Panc1 (cell line): ENCODE measurements at regions not wholly inside any gene's neighbourhood (a gene's known extent, or its start where the extent isn't known, plus 50 kb on each side); places are given as distances from the start of the nearest gene placed in this dataset.

Source experiments
- ATAC-seq: fragments of 200-7000 bp; cut with Tn5 transposase; 2 replicates; pipeline ENCODE4 v1.9.1; 2020; ENCODE audit warnings: mild to moderate bottlenecking, moderate library complexity
- BruUV-seq: library from RNA; stranded (reverse); fragments of 400-500 nt; replicated peaks from 2 replicates; lab custom pipeline; 2021; lab: Mats Ljungman, UMichigan
- CTCF ChIA-PET: fragments of 300-600 bp; sonication (Branson Sonifier 250); formaldehyde crosslinking; loops from one replicate; lab custom pipeline; 2022; ENCODE audit warnings: antibody characterized with exemption; lab: Charles Lee
- POLR2A ChIA-PET: fragments of 300-600 bp; sonication (Branson Sonifier 250); formaldehyde crosslinking; loops from one replicate; lab custom pipeline; 2022; ENCODE audit warnings: antibody characterized with exemption; lab: Charles Lee
- DNase-seq: peaks from one replicate; pipeline ENCODE4 v3.0.0-alpha.2; 2010; ENCODE audit warnings: low read depth, low spot score
- H3K27ac ChIP-seq: 2 replicates; pipeline ENCODE4 v1.5.1; 2011; ENCODE audit warnings: mild to moderate bottlenecking, low read length, inconsistent platforms
- H3K27me3 ChIP-seq: fragments of 200-500 bp; sonication (Bioruptor generic); 2 replicates; pipeline ENCODE4 v1.6.0; 2014; ENCODE audit warnings: low read length, inconsistent platforms; ENCODE audit not compliant: control insufficient read depth, insufficient read depth
- H3K36me3 ChIP-seq: fragments of 200-500 bp; sonication (Bioruptor generic); 2 replicates; pipeline ENCODE4 v1.5.1; 2014; ENCODE audit warnings: inconsistent platforms, mild to moderate bottlenecking, low read length, moderate library complexity; ENCODE audit not compliant: control insufficient read depth, insufficient read depth
- H3K4me1 ChIP-seq: 2 replicates; pipeline ENCODE4 v1.5.1; 2011; ENCODE audit warnings: inconsistent platforms, mild to moderate bottlenecking, low read length, moderate library complexity; ENCODE audit not compliant: control insufficient read depth, insufficient read depth
- H3K4me3 ChIP-seq, 2 experiments: 2 replicates each; pipeline ENCODE4 v1.5.1; 2011 to 2012; ENCODE audit warnings: low read depth in 2 of 2, low read length in 2 of 2, mild to moderate bottlenecking in 2 of 2, inconsistent platforms in 1 of 2, moderate library complexity in 1 of 2
- H3K9me3 ChIP-seq: fragments of 200-500 bp; sonication (Bioruptor generic); 2 replicates; pipeline ENCODE4 v1.5.1; 2014; ENCODE audit warnings: low read depth, mild to moderate bottlenecking, inconsistent platforms, low read length, moderate library complexity; ENCODE audit not compliant: control insufficient read depth, insufficient read depth
- CTCF ChIP-seq: fragments of 450-650 bp; IDR thresholded peaks from 2 replicates; pipeline ENCODE4 v1.5.1; 2017; ENCODE audit warnings: mild to moderate bottlenecking
- POLR2AphosphoS5 ChIP-seq: IDR thresholded peaks from 2 replicates; pipeline ENCODE4 v1.6.1; 2012; ENCODE audit warnings: mild to moderate bottlenecking, low read depth, low read length, moderate library complexity
- SIN3A ChIP-seq: IDR thresholded peaks from 2 replicates; pipeline ENCODE4 v1.6.1; 2012; ENCODE audit warnings: low read depth, mild to moderate bottlenecking, low read length, moderate library complexity, borderline replicate concordance; ENCODE audit not compliant: insufficient read depth
- TCF7L2 ChIP-seq: IDR thresholded peaks from 2 replicates; pipeline ENCODE4 v1.6.1; 2011; ENCODE audit warnings: mild to moderate bottlenecking, low read depth, low read length, inconsistent platforms
- in situ Hi-C: cut with HindIII; loops from 2 replicates; pipeline ENCODE4 v1.10.0; 2016; ENCODE audit warnings: low sequenced_read_pairs, low pct_unique_long_range_greater_than_20kb
- intact Hi-C: fragments of 100-400 bp; cut with micrococcal nuclease; formaldehyde crosslinking; loops from one replicate; pipeline ENCODE4 v1.10.0; 2022; ENCODE audit not compliant: unreplicated experiment
- TF ChIP-seq, protein P1 (sequence below), 2 experiments: IDR thresholded peaks; 2 replicates each; pipeline ENCODE4 v1.6.1; 2011 to 2012; ENCODE audit warnings: low read depth in 2 of 2, control low read depth in 1 of 2, low read length in 1 of 2, mild to moderate bottlenecking in 1 of 2, moderate library complexity in 1 of 2; ENCODE audit not compliant: insufficient read depth in 1 of 2

DNA sequence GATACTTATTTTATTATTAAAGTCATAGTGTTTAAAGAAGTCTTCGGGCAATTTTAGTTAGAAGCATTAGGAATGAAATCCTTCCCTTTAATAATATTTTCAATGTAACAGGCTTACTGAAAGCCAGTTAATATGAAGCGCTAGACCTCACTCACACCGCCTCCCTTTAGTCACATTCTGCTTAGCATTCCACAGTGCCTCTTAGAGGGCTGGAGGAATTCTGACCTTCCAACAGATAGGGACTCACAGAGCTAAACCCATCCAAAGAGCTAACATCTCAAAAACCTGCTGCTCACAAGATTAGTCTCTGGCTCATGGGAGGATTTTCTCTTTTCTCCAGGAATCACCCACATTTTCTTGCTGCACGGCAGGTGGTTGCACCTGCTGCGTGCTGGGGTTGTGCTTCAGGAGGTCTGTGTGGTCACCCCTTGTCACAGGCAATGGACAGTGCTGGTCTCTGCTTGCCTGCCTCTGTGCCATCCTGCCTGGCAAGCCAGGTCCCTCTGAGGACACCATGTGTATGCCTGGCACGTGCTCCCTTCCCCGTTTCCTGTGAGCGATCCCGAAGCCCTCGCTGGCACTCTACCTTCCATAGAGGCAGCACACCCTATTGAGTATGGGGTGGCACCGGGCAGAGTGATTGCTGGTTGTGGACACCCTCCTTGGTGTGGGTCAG, 91.8 kb downstream of the KLF6 start:
- Histone ChIP-seq H3K9me3 (no peaks in the 10 kb centered on the region), H3K36me3 (no peaks in the 10 kb centered on the region), H3K27ac (no peak overlapping the region), H3K27me3 (no peaks in the 10 kb centered on the region), H3K4me1 (no peaks in the 10 kb centered on the region), H3K4me3 (no peak overlapping the region)
- POLR2A ChIA-PET = no interaction called here
- no TSS peak for BruUV-seq
- in situ Hi-C loops = no loop called here
- DNase-seq (no peak), ATAC-seq (no peak)
- CTCF ChIA-PET = no interaction called here
- TF ChIP-seq, protein P1, sequence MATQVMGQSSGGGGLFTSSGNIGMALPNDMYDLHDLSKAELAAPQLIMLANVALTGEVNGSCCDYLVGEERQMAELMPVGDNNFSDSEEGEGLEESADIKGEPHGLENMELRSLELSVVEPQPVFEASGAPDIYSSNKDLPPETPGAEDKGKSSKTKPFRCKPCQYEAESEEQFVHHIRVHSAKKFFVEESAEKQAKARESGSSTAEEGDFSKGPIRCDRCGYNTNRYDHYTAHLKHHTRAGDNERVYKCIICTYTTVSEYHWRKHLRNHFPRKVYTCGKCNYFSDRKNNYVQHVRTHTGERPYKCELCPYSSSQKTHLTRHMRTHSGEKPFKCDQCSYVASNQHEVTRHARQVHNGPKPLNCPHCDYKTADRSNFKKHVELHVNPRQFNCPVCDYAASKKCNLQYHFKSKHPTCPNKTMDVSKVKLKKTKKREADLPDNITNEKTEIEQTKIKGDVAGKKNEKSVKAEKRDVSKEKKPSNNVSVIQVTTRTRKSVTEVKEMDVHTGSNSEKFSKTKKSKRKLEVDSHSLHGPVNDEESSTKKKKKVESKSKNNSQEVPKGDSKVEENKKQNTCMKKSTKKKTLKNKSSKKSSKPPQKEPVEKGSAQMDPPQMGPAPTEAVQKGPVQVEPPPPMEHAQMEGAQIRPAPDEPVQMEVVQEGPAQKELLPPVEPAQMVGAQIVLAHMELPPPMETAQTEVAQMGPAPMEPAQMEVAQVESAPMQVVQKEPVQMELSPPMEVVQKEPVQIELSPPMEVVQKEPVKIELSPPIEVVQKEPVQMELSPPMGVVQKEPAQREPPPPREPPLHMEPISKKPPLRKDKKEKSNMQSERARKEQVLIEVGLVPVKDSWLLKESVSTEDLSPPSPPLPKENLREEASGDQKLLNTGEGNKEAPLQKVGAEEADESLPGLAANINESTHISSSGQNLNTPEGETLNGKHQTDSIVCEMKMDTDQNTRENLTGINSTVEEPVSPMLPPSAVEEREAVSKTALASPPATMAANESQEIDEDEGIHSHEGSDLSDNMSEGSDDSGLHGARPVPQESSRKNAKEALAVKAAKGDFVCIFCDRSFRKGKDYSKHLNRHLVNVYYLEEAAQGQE (IDR thresholded peaks at IDR 0.05; ENCODE audit: insufficient read depth in 1 of 2, low read depth in 2 of 2, low read length in 1 of 2) = no peak
- TF ChIP-seq TCF7L2 (no peak), POLR2AphosphoS5 (no peak), SIN3A (no peak), CTCF (no peak)
- intact Hi-C loops = no loop called here

DNA sequence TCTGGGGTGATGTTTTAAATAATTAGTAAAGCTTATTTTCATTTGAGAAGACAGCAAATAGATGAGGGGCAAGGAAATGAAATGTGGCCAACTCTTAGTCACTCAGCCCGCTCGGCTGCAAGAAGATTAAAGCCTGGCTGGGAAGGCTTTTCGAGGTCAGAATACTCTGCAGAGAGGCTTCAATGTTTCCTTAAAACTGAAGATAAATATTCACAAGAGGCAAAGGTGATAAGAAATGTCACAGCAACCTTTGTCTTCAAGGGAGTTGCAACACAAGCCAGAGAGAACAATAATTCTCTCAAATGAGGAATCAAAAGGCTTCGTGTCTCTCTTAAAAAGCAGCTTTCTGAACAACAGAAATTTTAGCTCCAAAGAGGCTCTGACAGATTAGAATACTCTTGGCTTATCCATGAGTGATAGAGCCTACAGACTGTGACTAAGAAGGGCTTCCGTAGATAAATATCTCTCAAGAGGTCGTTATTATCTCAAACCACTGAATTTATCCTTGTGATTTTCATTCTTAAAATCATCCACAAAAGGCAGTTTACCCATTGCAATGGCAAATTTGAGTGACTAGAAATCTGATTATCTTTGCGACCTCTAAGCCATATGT, 92.5 kb downstream of the KLF6 start:
- no peak for DNase-seq
- POLR2A ChIA-PET = interaction anchor here (0.6 kb wide), 1 partner anchor 222 kb away, joined by 15 read pairs; no protein-coding TSS in a partner anchor
- in situ Hi-C loops (no loop called here), intact Hi-C loops (no loop called here)
- TF ChIP-seq TCF7L2 (no peak), POLR2AphosphoS5 (no peak), SIN3A (no peak), CTCF (no peak)
- TF ChIP-seq, protein P1 (IDR thresholded peaks at IDR 0.05; ENCODE audit: insufficient read depth in 1 of 2, low read depth in 2 of 2, low read length in 1 of 2) = no peak
- BruUV-seq = no TSS peak
- no peaks in the 10 kb centered on the region for H3K36me3 ChIP-seq
- H3K4me1 ChIP-seq = no peaks in the 10 kb centered on the region
- CTCF ChIA-PET = no interaction called here
- H3K9me3 ChIP-seq = no peaks in the 10 kb centered on the region
- no peak overlapping the region for H3K27ac ChIP-seq
- no peaks in the 10 kb centered on the region for H3K27me3 ChIP-seq
- no peak for ATAC-seq
- H3K4me3 ChIP-seq = no peak overlapping the region
